Sigmoid colon (tissue), 6 donors: ENCODE measurements at regions not wholly inside any gene's neighbourhood (a gene's known extent, or its start where the extent isn't known, plus 50 kb on each side); places are given as distances from the start of the nearest gene placed in this dataset.

ENCODE experiments used
- DNase-seq: peaks from one replicate; pipeline ENCODE4 v3.0.0-alpha.2; 2019
- H3K27ac ChIP-seq, 4 donors: fragments of 200-600 bp; sonication (generic); one replicate each; pipeline ENCODE4 v1.5.1; 2016 to 2019; ENCODE audit warnings: mild to moderate bottlenecking in 1 of 4
- H3K27me3 ChIP-seq, 3 donors: fragments of 200-600 bp; sonication (generic); one replicate each; pipeline ENCODE4 v1.5.1; 2019; ENCODE audit warnings: mild to moderate bottlenecking in 1 of 3
- H3K36me3 ChIP-seq, 4 donors: fragments of 200-600 bp; sonication (generic); one replicate each; pipeline ENCODE4 v1.5.1; 2016 to 2019
- H3K4me1 ChIP-seq, 4 donors: fragments of 200-600 bp; sonication (generic); one replicate each; pipeline ENCODE4 v1.5.1; 2017 to 2019
- H3K4me3 ChIP-seq, 4 donors: fragments of 200-600 bp; sonication (generic); one replicate each; pipeline ENCODE4 v1.5.1; 2017 to 2019; ENCODE audit warnings: mild to moderate bottlenecking in 2 of 4, moderate library complexity in 1 of 4
- H3K9me3 ChIP-seq, 4 donors: fragments of 200-600 bp in 3 of 4; sonication (generic) in 3 of 4; one replicate each; pipeline versions ENCODE4 v1.5.1 to v1.6.1; 2013 to 2019
- CTCF ChIP-seq, 4 experiments: fragments of 450-650 bp in 3 of 4; fragments of 200-600 bp in 1 of 4; IDR thresholded peaks; one replicate each; pipeline ENCODE4 v1.5.1; 2016 to 2019; ENCODE audit warnings: antibody characterized with exemption in 4 of 4, mild to moderate bottlenecking in 3 of 4, moderate library complexity in 2 of 4
- EP300 ChIP-seq, 4 donors: sonication (generic); formaldehyde crosslinking; IDR thresholded peaks; one replicate each; pipeline ENCODE4 v1.6.1; 2017; ENCODE audit warnings: antibody characterized with exemption in 4 of 4
- POLR2A ChIP-seq, 2 donors: fragments of 450-650 bp; IDR thresholded peaks; one replicate each; pipeline ENCODE4 v1.6.1; 2016; ENCODE audit warnings: antibody characterized with exemption in 2 of 2, mild to moderate bottlenecking in 2 of 2, moderate library complexity in 2 of 2
- POLR2AphosphoS5 ChIP-seq, 4 donors: sonication (generic); formaldehyde crosslinking; IDR thresholded peaks; one replicate each; pipeline ENCODE4 v1.6.1; 2017; ENCODE audit warnings: antibody characterized with exemption in 4 of 4
- WGBS, 2 donors: extraction: QIAGEN DNeasy Blood & Tissue Kit; methylation state at CpG; one replicate each; pipeline ENCODE4 v1.1.7; 2013; 5-methylcytosine and 5-hydroxymethylcytosine counted together
- intact Hi-C: fragments of 100-400 bp; cut with DNase I; formaldehyde crosslinking; loops from one replicate; pipeline ENCODE4 v1.15.1; 2023
- donor health status: healthy with polysubstance abuse.
- donor health status: healthy.

GRCh38 chr14:44763356-44763755 lies 198.4 kb downstream of the KLHL28 start:
- 79 to 90% methylated on average over 1 of the region's 1 CpG for WGBS, 2 donors
- DNase-seq: no peak
- intact Hi-C loops: no loop called here
- Histone ChIP-seq H3K4me3 (no peak overlapping the region), H3K4me1 (no peaks in the 10 kb centered on the region), H3K27ac (no peak overlapping the region), H3K36me3 (no peaks in the 10 kb centered on the region), H3K27me3 (no peaks in the 10 kb centered on the region), H3K9me3 (no peaks in the 10 kb centered on the region)
- TF ChIP-seq POLR2AphosphoS5 (IDR thresholded peaks at IDR 0.05): no peak
- no peak for TF ChIP-seq POLR2A (IDR thresholded peaks at IDR 0.05)
- no peak for TF ChIP-seq CTCF (IDR thresholded peaks at IDR 0.05)
- no peak for TF ChIP-seq EP300 (IDR thresholded peaks at IDR 0.05)

GRCh38 chr14:44759277-44759676 lies 202.5 kb downstream of the KLHL28 start:
- TF ChIP-seq EP300 (IDR thresholded peaks at IDR 0.05) (no peak), CTCF (IDR thresholded peaks at IDR 0.05) (no peak), POLR2AphosphoS5 (IDR thresholded peaks at IDR 0.05) (no peak), POLR2A (IDR thresholded peaks at IDR 0.05) (no peak)
- intact Hi-C loops: no loop called here
- H3K4me3 ChIP-seq: no peak overlapping the region
- no peaks in the 10 kb centered on the region for H3K4me1 ChIP-seq
- no peaks in the 10 kb centered on the region for H3K27me3 ChIP-seq
- DNase-seq: no peak
- WGBS, 2 donors: 85 to 93% methylated on average over 2 of the region's 2 CpGs
- no peak overlapping the region for H3K27ac ChIP-seq
- H3K9me3 ChIP-seq: no peaks in the 10 kb centered on the region
- H3K36me3 ChIP-seq: no peaks in the 10 kb centered on the region

GRCh38 chr14:44756554-44756953 lies 205.2 kb downstream of the KLHL28 start:
- DNase-seq: no peak
- no peaks in the 10 kb centered on the region for H3K9me3 ChIP-seq
- TF ChIP-seq CTCF (IDR thresholded peaks at IDR 0.05): no peak
- TF ChIP-seq POLR2A (IDR thresholded peaks at IDR 0.05): no peak
- TF ChIP-seq POLR2AphosphoS5 (IDR thresholded peaks at IDR 0.05): no peak
- no peak for TF ChIP-seq EP300 (IDR thresholded peaks at IDR 0.05)
- H3K4me3 ChIP-seq: no peak overlapping the region
- intact Hi-C loops: no loop called here
- H3K4me1 ChIP-seq: no peaks in the 10 kb centered on the region
- no peak overlapping the region for H3K27ac ChIP-seq
- 88 to 92% methylated on average over 3 of the region's 3 CpGs for WGBS, 2 donors
- H3K27me3 ChIP-seq: no peaks in the 10 kb centered on the region
- H3K36me3 ChIP-seq: no peaks in the 10 kb centered on the region

- H3K4me1 ChIP-seq: no peaks in the 10 kb centered on the region
- no peaks in the 10 kb centered on the region for H3K36me3 ChIP-seq
- intact Hi-C loops: no loop called here
- DNase-seq: no peak
- no peak overlapping the region for H3K4me3 ChIP-seq
- no peak for TF ChIP-seq POLR2A (IDR thresholded peaks at IDR 0.05)
- TF ChIP-seq CTCF (IDR thresholded peaks at IDR 0.05): no peak
- TF ChIP-seq EP300 (IDR thresholded peaks at IDR 0.05): no peak
- no peak for TF ChIP-seq POLR2AphosphoS5 (IDR thresholded peaks at IDR 0.05)
- no peaks in the 10 kb centered on the region for H3K9me3 ChIP-seq
- 89 to 93% methylated on average over 1 of the region's 1 CpG for whole genome bisulfite sequencing, 2 donors
- no peaks in the 10 kb centered on the region for H3K27me3 ChIP-seq
- no peak overlapping the region for H3K27ac ChIP-seq
Observed at GRCh38 chr14:44745371-44745770, 216.4 kb downstream of the KLHL28 start.

- Histone ChIP-seq H3K4me1 (no peaks in the 10 kb centered on the region), H3K27ac (no peak overlapping the region), H3K27me3 (no peaks in the 10 kb centered on the region), H3K9me3 (no peaks in the 10 kb centered on the region), H3K4me3 (no peak overlapping the region), H3K36me3 (no peaks in the 10 kb centered on the region)
- intact Hi-C loops: no loop called here
- TF ChIP-seq POLR2AphosphoS5 (IDR thresholded peaks at IDR 0.05) (no peak), EP300 (IDR thresholded peaks at IDR 0.05) (no peak), CTCF (IDR thresholded peaks at IDR 0.05) (no peak)
- WGBS, 2 donors: 73 to 84% methylated on average over 6 of the region's 6 CpGs
- no peak for DNase-seq
Observed at GRCh38 chr14:44742202-44742601, 219.5 kb downstream of the KLHL28 start.
